GM12878 (cell line): ENCODE measurements at regions not wholly inside any gene's neighbourhood (a gene's known extent, or its start where the extent isn't known, plus 50 kb on each side); places are given as distances from the start of the nearest gene placed in this dataset.

Source experiments
- ATAC-seq: fragments of 200-7000 bp; cut with Tn5 transposase; 3 replicates; pipeline ENCODE4 v1.9.1; 2020; ENCODE audit warnings: mild to moderate bottlenecking, moderate library complexity
- BruUV-seq: library from RNA; stranded (reverse); fragments of 400-500 nt; replicated peaks from 2 replicates; lab custom pipeline; 2021; lab: Mats Ljungman, UMichigan
- CTCF ChIA-PET: fragments of 300-600 bp; sonication (Branson Sonifier 250); formaldehyde crosslinking; extraction: SDS; loops from one replicate; lab custom pipeline; 2021; ENCODE audit warnings: inconsistent platforms; lab: Yijun Ruan, JAX
- POLR2A ChIA-PET: fragments of 350-600 bp; formaldehyde crosslinking; extraction: SDS; loops from one replicate; lab custom pipeline; 2021; ENCODE audit warnings: inconsistent platforms; lab: Charles Lee
- RAD21 ChIA-PET: fragments of 300-600 bp; sonication (Branson Sonifier 250); formaldehyde crosslinking; loops from one replicate; lab custom pipeline; 2023; ENCODE audit warnings: antibody characterized with exemption; ENCODE audit not compliant: unreplicated experiment; lab: Charles Lee
- SMC1A ChIA-PET: fragments of 300-600 bp; sonication (Branson Sonifier 250); formaldehyde crosslinking; loops from one replicate; lab custom pipeline; 2023; ENCODE audit not compliant: unreplicated experiment, uncharacterized antibody; lab: Charles Lee
- DNase-seq: peaks from one replicate; pipeline ENCODE4 v3.0.0-alpha.2; 2011; ENCODE audit warnings: low read depth, low spot score
- FAIRE-seq: peaks from 3 replicates; lab custom pipeline; 2011; peaks lifted over from hg19 to GRCh38; lab: Jason Lieb, UNC
- H2AFZ ChIP-seq: 2 replicates; pipeline ENCODE4 v1.6.0; 2011; ENCODE audit warnings: low read depth, low read length, control low read depth; ENCODE audit not compliant: control insufficient read depth
- H3K27ac ChIP-seq: 2 replicates; pipeline ENCODE4 v1.5.1; 2011; ENCODE audit warnings: control low read depth; ENCODE audit not compliant: control insufficient read depth, insufficient read depth
- H3K27me3 ChIP-seq, 2 experiments: replicated peaks in 1 of 2; 2 replicates each; pipeline versions ENCODE4 v1.6.0 to v1.6.1; 2011; ENCODE audit warnings: low read length in 1 of 2; ENCODE audit not compliant: control insufficient read depth in 2 of 2, insufficient read depth in 2 of 2
- H3K36me3 ChIP-seq, 2 experiments: 2 replicates each; pipeline ENCODE4 v1.5.1; 2011; ENCODE audit warnings: low read length in 1 of 2; ENCODE audit not compliant: control insufficient read depth in 2 of 2, insufficient read depth in 2 of 2
- H3K4me1 ChIP-seq: 2 replicates; pipeline ENCODE4 v1.6.1; 2011; ENCODE audit warnings: mild to moderate bottlenecking, low read length, moderate library complexity, mixed read lengths; ENCODE audit not compliant: control insufficient read depth, insufficient read depth
- H3K4me2 ChIP-seq: 2 replicates; pipeline ENCODE4 v1.6.0; 2011; ENCODE audit warnings: control low read depth; ENCODE audit not compliant: control insufficient read depth, insufficient read depth
- H3K4me3 ChIP-seq: fragments of 200-600 bp; sonication (generic); 2 replicates; pipeline ENCODE4 v1.5.1; 2016
- H3K79me2 ChIP-seq: 2 replicates; pipeline ENCODE4 v1.6.0; 2011; ENCODE audit warnings: low read length; ENCODE audit not compliant: control insufficient read depth, insufficient read depth
- H3K9ac ChIP-seq: 2 replicates; pipeline ENCODE4 v1.8.0; 2011; ENCODE audit warnings: low read length, control low read depth, mixed read lengths; ENCODE audit not compliant: control insufficient read depth, insufficient read depth
- H3K9me3 ChIP-seq: replicated peaks from 3 replicates; pipeline ENCODE4 v1.5.1; 2011; ENCODE audit warnings: mild to moderate bottlenecking, low read length; ENCODE audit not compliant: control insufficient read depth, insufficient read depth
- H4K20me1 ChIP-seq: 2 replicates; pipeline ENCODE4 v1.6.0; 2011; ENCODE audit not compliant: control insufficient read depth, insufficient read depth
- ETV6 ChIP-seq, 2 experiments: fragments of 450-650 bp in 1 of 2; IDR thresholded peaks in 1 of 2; conservative IDR thresholded peaks in 1 of 2; 2 replicates each; pipeline ENCODE4 v1.6.1; 2014; ENCODE audit warnings: antibody characterized with exemption in 1 of 2, borderline replicate concordance in 1 of 2, low read depth in 1 of 2, mild to moderate bottlenecking in 1 of 2, moderate library complexity in 1 of 2
- JUNB ChIP-seq: IDR thresholded peaks from 2 replicates; pipeline ENCODE4 v1.6.1; 2016; ENCODE audit warnings: antibody characterized with exemption, mild to moderate bottlenecking
- MTA2 ChIP-seq: fragments of 450-650 bp; IDR thresholded peaks from 2 replicates; pipeline ENCODE4 v1.6.1; 2016; ENCODE audit warnings: low read depth, mild to moderate bottlenecking, moderate library complexity
- POLR2A ChIP-seq: IDR thresholded peaks from 2 replicates; pipeline ENCODE4 v1.6.1; 2011; ENCODE audit warnings: low read depth, mild to moderate bottlenecking, low read length
- WGBS: methylation state at CpG from one replicate; pipeline ENCODE4 v1.1.6; 2016; ENCODE audit warnings: low lambda C conversion rate; ENCODE audit not compliant: insufficient replicate concordance, insufficient coverage; ENCODE audit errors: missing lambda C conversion rate; 5-methylcytosine and 5-hydroxymethylcytosine counted together
- in situ Hi-C: fragments of 300-500 bp; cut with MboI; formaldehyde crosslinking; loops from 9 replicates; pipeline ENCODE4 v1.14.3; 2018; ENCODE audit warnings: mixed read lengths
- intact Hi-C: fragments of 100-400 bp; cut with micrococcal nuclease; formaldehyde crosslinking; loops from one replicate; pipeline ENCODE4 v1.14.2; 2022; ENCODE audit not compliant: unreplicated experiment

DNA sequence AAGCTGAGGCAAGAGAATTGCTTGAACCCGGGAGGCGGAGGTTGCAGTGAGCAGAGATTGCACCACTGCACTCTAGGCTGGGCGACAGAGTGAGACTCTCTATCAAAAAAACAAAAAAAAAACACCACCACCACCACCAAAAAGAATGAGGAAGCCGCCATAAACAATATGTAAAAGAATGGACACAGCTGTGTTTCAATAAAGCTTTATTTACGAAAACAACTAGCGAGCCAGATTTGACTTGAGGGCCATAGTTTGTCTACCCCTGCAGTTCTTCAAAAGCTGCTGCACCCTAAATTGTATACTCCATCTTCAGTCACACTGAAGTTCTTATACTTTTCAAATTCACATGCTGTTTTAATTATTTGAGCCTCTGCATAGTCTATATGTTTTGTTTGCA, 306.5 kb upstream of the KLF3 start:
- Histone ChIP-seq H3K27me3 (no peaks in the 10 kb centered on the region), H3K9me3 (no peaks in the 10 kb centered on the region; the same call in 2 of the 3 replicates), H3K4me3 (no peak overlapping the region), H4K20me1 (no peaks in the 10 kb centered on the region), H3K4me2 (no peak overlapping the region), H3K36me3 (no peaks in the 10 kb centered on the region), H3K4me1 (no peaks in the 10 kb centered on the region), H2AFZ (no peak overlapping the region), H3K27ac (no peak overlapping the region), H3K9ac (no peak overlapping the region), H3K79me2 (no peaks in the 10 kb centered on the region)
- 73% methylated on average over 6 of the region's 6 CpGs for WGBS
- intact Hi-C loops = no loop called here
- POLR2A ChIA-PET = no interaction called here
- SMC1A ChIA-PET = interaction anchor here (0.9 kb wide), 1 partner anchor 27 kb away, joined by 3 read pairs; no protein-coding TSS in a partner anchor
- CTCF ChIA-PET = interaction anchor here (0.6 kb wide), 1 partner anchor 293 kb away, joined by 4 read pairs; no protein-coding TSS in a partner anchor
- RAD21 ChIA-PET = no interaction called here
- in situ Hi-C loops = no loop called here
- no peak for TF ChIP-seq POLR2A
- TF ChIP-seq MTA2 = no peak
- no peak for DNase-seq
- BruUV-seq = no TSS peak
- no peak for ATAC-seq
- no peak for FAIRE-seq

GRCh38 chr4:38359113-38359512, 304.9 kb upstream of the KLF3 start:
- H3K27ac ChIP-seq = no peak overlapping the region
- no peaks in the 10 kb centered on the region for H3K79me2 ChIP-seq
- no peak overlapping the region for H2AFZ ChIP-seq
- RAD21 ChIA-PET = no interaction called here
- SMC1A ChIA-PET = no interaction called here
- no peaks in the 10 kb centered on the region for H3K36me3 ChIP-seq
- H3K9me3 ChIP-seq = no peaks in the 10 kb centered on the region; the same call in 2 of the 3 replicates
- no peak overlapping the region for H3K9ac ChIP-seq
- no peaks in the 10 kb centered on the region for H3K27me3 ChIP-seq
- H3K4me3 ChIP-seq = no peak overlapping the region
- H3K4me1 ChIP-seq = no peaks in the 10 kb centered on the region
- ATAC-seq (no peak), FAIRE-seq (no peak), DNase-seq (no peak)
- TF ChIP-seq ETV6 (conservative IDR thresholded peaks at IDR 0.05 in 1 of 2, IDR thresholded peaks at IDR 0.05 in 1 of 2; ENCODE audit: borderline replicate concordance in 1 of 2, low read depth in 1 of 2) = no peak
- TF ChIP-seq JUNB = peak; percentile 41
- CTCF ChIA-PET = no interaction called here
- no TSS peak for BruUV-seq
- no peaks in the 10 kb centered on the region for H4K20me1 ChIP-seq
- WGBS = 0% methylated on average over 2 of the region's 2 CpGs
- no peak overlapping the region for H3K4me2 ChIP-seq
- intact Hi-C loops = no loop called here
- in situ Hi-C loops = no loop called here
- POLR2A ChIA-PET = no interaction called here
